OCI-LY3 (cell line): ENCODE measurements at regions not wholly inside any gene's neighbourhood (a gene's known extent, or its start where the extent isn't known, plus 50 kb on each side); places are given as distances from the start of the nearest gene placed in this dataset.

ENCODE experiments used
- H2AFZ ChIP-seq: fragments of 200-600, 300-600 bp; shearing (Covaris generic); 2 replicates; pipeline ENCODE4 v1.6.0; 2014; ENCODE audit warnings: antibody characterized with exemption, low read depth, low read length
- H3K27ac ChIP-seq: fragments of 200-600, 300-600 bp; sonication (generic); 2 replicates; pipeline ENCODE4 v1.5.1; 2014; ENCODE audit warnings: mild to moderate bottlenecking, low read length, moderate library complexity, mixed read lengths
- H3K27me3 ChIP-seq: fragments of 200-600, 300-600 bp; sonication (generic); 2 replicates; pipeline ENCODE4 v1.6.1; 2014; ENCODE audit warnings: low read depth, low read length, mixed read lengths
- H3K36me3 ChIP-seq: fragments of 200-600, 300-600 bp; sonication (generic); replicated peaks from 2 replicates; pipeline ENCODE3; 2014; ENCODE audit warnings: low read depth, low read length, mixed read lengths
- H3K4me1 ChIP-seq: fragments of 300-600, 200-600 bp; sonication (generic); 2 replicates; pipeline ENCODE4 v1.6.1; 2014; ENCODE audit warnings: low read length, mixed read lengths
- H3K4me2 ChIP-seq: fragments of 200-600, 300-600 bp; sonication (generic); 2 replicates; pipeline ENCODE4 v1.6.1; 2014; ENCODE audit warnings: low read length, mixed read lengths
- H3K4me3 ChIP-seq: fragments of 300-600, 200-600 bp; sonication (generic); 2 replicates; pipeline ENCODE4 v1.5.1; 2014; ENCODE audit warnings: antibody characterized with exemption, mild to moderate bottlenecking, low read length, moderate library complexity
- H3K79me2 ChIP-seq: fragments of 300-600, 200-600 bp; shearing (Covaris generic); 2 replicates; pipeline ENCODE4 v1.6.1; 2014; ENCODE audit warnings: mild to moderate bottlenecking, low read length, mixed read lengths
- H3K9ac ChIP-seq: fragments of 300-600, 200-600 bp; shearing (Covaris generic); 2 replicates; pipeline ENCODE4 v1.6.0; 2014; ENCODE audit warnings: mild to moderate bottlenecking, low read length, moderate library complexity
- H3K9me3 ChIP-seq: fragments of 200-600, 300-600 bp; shearing (Covaris generic); 2 replicates; pipeline ENCODE4 v1.6.1; 2014; ENCODE audit warnings: low read length, mixed read lengths; ENCODE audit not compliant: insufficient read depth
- H4K20me1 ChIP-seq: fragments of 200-600, 300-600 bp; sonication (generic); 2 replicates; pipeline ENCODE4 v1.6.1; 2016; ENCODE audit warnings: low read length, mixed read lengths; ENCODE audit not compliant: insufficient read depth
- CTCF ChIP-seq: fragments of 200-600, 300-600 bp; sonication (generic); IDR thresholded peaks from 2 replicates; pipeline ENCODE4 v1.5.1; 2014; ENCODE audit warnings: antibody characterized with exemption, low read length, low read depth
- EZH2phosphoT487 ChIP-seq: fragments of 200-600 bp; shearing (Covaris generic); IDR thresholded peaks from 2 replicates; pipeline ENCODE4 v1.6.1; 2018; ENCODE audit warnings: antibody characterized with exemption, mixed run types, low read depth

- Histone ChIP-seq H3K79me2 (no peaks in the 10 kb centered on the region), H3K4me2 (no peak overlapping the region), H3K4me3 (no peak overlapping the region), H3K27ac (no peak overlapping the region), H3K9me3 (no peaks in the 10 kb centered on the region), H3K36me3 (no peaks in the 10 kb centered on the region), H3K4me1 (no peaks in the 10 kb centered on the region), H4K20me1 (no peaks in the 10 kb centered on the region), H3K27me3 (no peaks in the 10 kb centered on the region), H3K9ac (no peak overlapping the region), H2AFZ (no peak overlapping the region)
- TF ChIP-seq EZH2phosphoT487 (no peak), CTCF (no peak)
Measured at GRCh38 chr4:187179086-187180058, 455.7 kb upstream of the FAT1 start.

GRCh38 chr4:187181054-187181453 is 457.4 kb upstream of the FAT1 start:
- Histone ChIP-seq H3K4me2 (no peak overlapping the region), H3K4me1 (no peaks in the 10 kb centered on the region), H3K36me3 (no peaks in the 10 kb centered on the region), H3K79me2 (no peaks in the 10 kb centered on the region), H3K27me3 (no peaks in the 10 kb centered on the region), H2AFZ (no peak overlapping the region), H3K4me3 (no peak overlapping the region), H3K27ac (no peak overlapping the region), H4K20me1 (no peaks in the 10 kb centered on the region), H3K9me3 (no peaks in the 10 kb centered on the region), H3K9ac (no peak overlapping the region)
- TF ChIP-seq EZH2phosphoT487 (no peak), CTCF (no peak)

- Histone ChIP-seq H3K9ac (no peak overlapping the region), H3K27me3 (no peaks in the 10 kb centered on the region), H3K79me2 (no peaks in the 10 kb centered on the region), H3K4me3 (no peak overlapping the region), H3K36me3 (no peaks in the 10 kb centered on the region), H3K27ac (no peak overlapping the region), H4K20me1 (no peaks in the 10 kb centered on the region), H2AFZ (no peak overlapping the region), H3K4me1 (no peaks in the 10 kb centered on the region), H3K9me3 (no peaks in the 10 kb centered on the region), H3K4me2 (no peak overlapping the region)
- no peak for TF ChIP-seq CTCF
- TF ChIP-seq EZH2phosphoT487, result no peak
Measured at GRCh38 chr4:187183346-187183745, 459.7 kb upstream of the FAT1 start.

GRCh38 chr4:187183826-187184225 is 460.2 kb upstream of the FAT1 start:
- Histone ChIP-seq H3K9me3 (no peaks in the 10 kb centered on the region), H3K27ac (no peak overlapping the region), H4K20me1 (no peaks in the 10 kb centered on the region), H3K4me1 (no peaks in the 10 kb centered on the region), H3K79me2 (no peaks in the 10 kb centered on the region), H3K4me3 (no peak overlapping the region), H3K4me2 (no peak overlapping the region), H3K36me3 (no peaks in the 10 kb centered on the region), H2AFZ (no peak overlapping the region), H3K9ac (no peak overlapping the region), H3K27me3 (no peaks in the 10 kb centered on the region)
- TF ChIP-seq CTCF (no peak), EZH2phosphoT487 (no peak)
